ENCODE measurements at regions not wholly inside any gene's neighbourhood (a gene's known extent, or its start where the extent isn't known, plus 50 kb on each side); places are given as distances from the start of the nearest gene placed in this dataset.

GRCh38 chr15:95596496-95596895 is 734.0 kb upstream of the NR2F2 start:
- no peak for TF ChIP-seq POLR2AphosphoS5 (IDR thresholded peaks at IDR 0.05; ENCODE audit: low read depth, low read length)
- no peak for TF ChIP-seq FOXP2 (optimal IDR thresholded peaks at IDR 0.05; ENCODE audit: borderline replicate concordance, extremely low read depth, extremely low read length, insufficient read depth)
- TF ChIP-seq TAF1 (IDR thresholded peaks at IDR 0.05; ENCODE audit: borderline replicate concordance, insufficient read depth, low read length): no peak
- TF ChIP-seq REST (IDR thresholded peaks at IDR 0.05; ENCODE audit: insufficient read depth in 1 of 2, low read depth in 2 of 2, low read length in 2 of 2): no peak
- TF ChIP-seq SIN3A (IDR thresholded peaks at IDR 0.05; ENCODE audit: borderline replicate concordance, insufficient read depth, low read length): no peak

GRCh38 chr15:95598251-95598855 is 732.1 kb upstream of the NR2F2 start:
- no peak for TF ChIP-seq POLR2AphosphoS5 (IDR thresholded peaks at IDR 0.05; ENCODE audit: low read depth, low read length)
- TF ChIP-seq SIN3A (IDR thresholded peaks at IDR 0.05; ENCODE audit: borderline replicate concordance, insufficient read depth, low read length): no peak
- TF ChIP-seq TAF1 (IDR thresholded peaks at IDR 0.05; ENCODE audit: borderline replicate concordance, insufficient read depth, low read length): no peak
- TF ChIP-seq REST (IDR thresholded peaks at IDR 0.05; ENCODE audit: insufficient read depth in 1 of 2, low read depth in 2 of 2, low read length in 2 of 2): no peak
- no peak for TF ChIP-seq FOXP2 (optimal IDR thresholded peaks at IDR 0.05; ENCODE audit: borderline replicate concordance, extremely low read depth, extremely low read length, insufficient read depth)

GRCh38 chr15:95600367-95600766 is 730.1 kb upstream of the NR2F2 start:
- no peak for TF ChIP-seq POLR2AphosphoS5 (IDR thresholded peaks at IDR 0.05; ENCODE audit: low read depth, low read length)

- no peak for TF ChIP-seq SIN3A (IDR thresholded peaks at IDR 0.05; ENCODE audit: borderline replicate concordance, insufficient read depth, low read length)
- TF ChIP-seq REST (IDR thresholded peaks at IDR 0.05; ENCODE audit: insufficient read depth in 1 of 2, low read depth in 2 of 2, low read length in 2 of 2): no peak
- TF ChIP-seq POLR2AphosphoS5 (IDR thresholded peaks at IDR 0.05; ENCODE audit: low read depth, low read length): no peak
- TF ChIP-seq TAF1 (IDR thresholded peaks at IDR 0.05; ENCODE audit: borderline replicate concordance, insufficient read depth, low read length): no peak
- no peak for TF ChIP-seq FOXP2 (optimal IDR thresholded peaks at IDR 0.05; ENCODE audit: borderline replicate concordance, extremely low read depth, extremely low read length, insufficient read depth)
Measured at GRCh38 chr15:95600884-95601283, 729.6 kb upstream of the NR2F2 start.

GRCh38 chr15:95601525-95601924 is 729.0 kb upstream of the NR2F2 start:
- TF ChIP-seq FOXP2 (optimal IDR thresholded peaks at IDR 0.05; ENCODE audit: borderline replicate concordance, extremely low read depth, extremely low read length, insufficient read depth) (no peak), SIN3A (IDR thresholded peaks at IDR 0.05; ENCODE audit: borderline replicate concordance, insufficient read depth, low read length) (no peak), TAF1 (IDR thresholded peaks at IDR 0.05; ENCODE audit: borderline replicate concordance, insufficient read depth, low read length) (no peak), POLR2AphosphoS5 (IDR thresholded peaks at IDR 0.05; ENCODE audit: low read depth, low read length) (no peak), REST (IDR thresholded peaks at IDR 0.05; ENCODE audit: insufficient read depth in 1 of 2, low read depth in 2 of 2, low read length in 2 of 2) (no peak)

Measured in PFSK-1 (cell line).